ENCODE measurements at regions not wholly inside any gene's neighbourhood (a gene's known extent, or its start where the extent isn't known, plus 50 kb on each side); places are given as distances from the start of the nearest gene placed in this dataset.

DNA sequence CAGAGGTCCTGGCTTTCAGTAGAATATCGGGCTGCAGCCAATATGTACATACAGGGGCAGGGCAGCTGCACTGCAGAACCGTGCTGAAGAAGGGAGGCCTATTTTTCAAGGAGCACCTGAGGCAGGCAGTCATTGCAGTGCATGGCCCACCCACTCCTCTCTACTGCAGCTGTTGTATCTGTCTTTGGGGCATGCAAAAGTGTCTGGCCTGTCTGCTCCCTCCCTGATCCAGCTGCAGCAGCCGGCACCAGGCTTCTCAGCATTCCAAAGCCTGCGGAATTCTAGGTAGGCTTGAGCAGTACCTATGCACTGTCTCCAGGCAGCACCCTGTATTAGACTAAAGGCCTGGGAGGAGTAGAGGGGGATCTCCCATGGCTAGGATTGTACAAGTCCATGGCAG is 415.2 kb upstream of the MAGEB16 start:
- Histone ChIP-seq H3K9me3 (ENCODE audit: control insufficient read depth in 2 of 3, insufficient read depth in 1 of 3, low read length in 3 of 3) (no peaks in the 10 kb centered on the region), H3K4me3 (ENCODE audit: low read length in 3 of 3) (no peak overlapping the region), H3K36me3 (ENCODE audit: control insufficient read depth in 2 of 3, insufficient read depth in 3 of 3, low read length in 3 of 3) (no peaks in the 10 kb centered on the region), H3K27me3 (ENCODE audit: control insufficient read depth, insufficient read depth, low read length) (no peaks in the 10 kb centered on the region), H3K9ac (ENCODE audit: low read length in 3 of 3) (no peak overlapping the region), H3K4me1 (ENCODE audit: control insufficient read depth in 2 of 3, insufficient read depth in 2 of 3, low read depth in 1 of 3, low read length in 3 of 3) (no peaks in the 10 kb centered on the region), H3K27ac (ENCODE audit: low read depth in 2 of 2, low read length in 2 of 2) (no peak overlapping the region)
- TF ChIP-seq, protein P1, sequence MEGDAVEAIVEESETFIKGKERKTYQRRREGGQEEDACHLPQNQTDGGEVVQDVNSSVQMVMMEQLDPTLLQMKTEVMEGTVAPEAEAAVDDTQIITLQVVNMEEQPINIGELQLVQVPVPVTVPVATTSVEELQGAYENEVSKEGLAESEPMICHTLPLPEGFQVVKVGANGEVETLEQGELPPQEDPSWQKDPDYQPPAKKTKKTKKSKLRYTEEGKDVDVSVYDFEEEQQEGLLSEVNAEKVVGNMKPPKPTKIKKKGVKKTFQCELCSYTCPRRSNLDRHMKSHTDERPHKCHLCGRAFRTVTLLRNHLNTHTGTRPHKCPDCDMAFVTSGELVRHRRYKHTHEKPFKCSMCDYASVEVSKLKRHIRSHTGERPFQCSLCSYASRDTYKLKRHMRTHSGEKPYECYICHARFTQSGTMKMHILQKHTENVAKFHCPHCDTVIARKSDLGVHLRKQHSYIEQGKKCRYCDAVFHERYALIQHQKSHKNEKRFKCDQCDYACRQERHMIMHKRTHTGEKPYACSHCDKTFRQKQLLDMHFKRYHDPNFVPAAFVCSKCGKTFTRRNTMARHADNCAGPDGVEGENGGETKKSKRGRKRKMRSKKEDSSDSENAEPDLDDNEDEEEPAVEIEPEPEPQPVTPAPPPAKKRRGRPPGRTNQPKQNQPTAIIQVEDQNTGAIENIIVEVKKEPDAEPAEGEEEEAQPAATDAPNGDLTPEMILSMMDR (IDR thresholded peaks at IDR 0.05; ENCODE audit: borderline replicate concordance, extremely low read depth, insufficient read depth) = no peak
- DNase-seq = no peak
- no peak for FAIRE-seq
- intact Hi-C loops (cut with DNase I) = no loop called here

DNA sequence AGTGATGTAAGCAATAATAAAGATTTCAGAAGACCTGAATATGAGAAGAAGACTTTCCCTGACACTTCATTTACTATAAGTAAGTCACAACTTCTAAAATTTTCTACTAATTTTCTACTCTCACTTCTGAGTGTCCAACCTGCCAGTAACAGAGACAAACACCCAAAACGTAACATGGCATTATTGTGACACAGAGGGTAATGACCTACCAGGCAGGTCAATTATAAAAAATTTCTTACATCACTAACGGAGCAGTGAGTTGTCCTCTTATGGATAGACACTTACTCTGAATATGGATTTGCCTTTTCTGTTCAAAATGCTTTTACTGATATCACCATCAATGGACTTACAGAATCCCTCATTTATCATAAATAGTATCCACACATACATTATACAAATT is 405.9 kb upstream of the MAGEB16 start:
- FAIRE-seq (no peak), DNase-seq (no peak)
- Histone ChIP-seq H3K4me3 (ENCODE audit: low read length in 3 of 3) (no peak overlapping the region), H3K27ac (ENCODE audit: low read depth in 2 of 2, low read length in 2 of 2) (no peak overlapping the region), H3K9me3 (ENCODE audit: control insufficient read depth in 2 of 3, insufficient read depth in 1 of 3, low read length in 3 of 3) (no peaks in the 10 kb centered on the region), H3K9ac (ENCODE audit: low read length in 3 of 3) (no peak overlapping the region), H3K36me3 (ENCODE audit: control insufficient read depth in 2 of 3, insufficient read depth in 3 of 3, low read length in 3 of 3) (no peaks in the 10 kb centered on the region), H3K4me1 (ENCODE audit: control insufficient read depth in 2 of 3, insufficient read depth in 2 of 3, low read depth in 1 of 3, low read length in 3 of 3) (no peaks in the 10 kb centered on the region), H3K27me3 (ENCODE audit: control insufficient read depth, insufficient read depth, low read length) (no peaks in the 10 kb centered on the region)
- TF ChIP-seq, protein P1 (IDR thresholded peaks at IDR 0.05; ENCODE audit: borderline replicate concordance, extremely low read depth, insufficient read depth) = no peak
- intact Hi-C loops (cut with DNase I) = no loop called here

DNA sequence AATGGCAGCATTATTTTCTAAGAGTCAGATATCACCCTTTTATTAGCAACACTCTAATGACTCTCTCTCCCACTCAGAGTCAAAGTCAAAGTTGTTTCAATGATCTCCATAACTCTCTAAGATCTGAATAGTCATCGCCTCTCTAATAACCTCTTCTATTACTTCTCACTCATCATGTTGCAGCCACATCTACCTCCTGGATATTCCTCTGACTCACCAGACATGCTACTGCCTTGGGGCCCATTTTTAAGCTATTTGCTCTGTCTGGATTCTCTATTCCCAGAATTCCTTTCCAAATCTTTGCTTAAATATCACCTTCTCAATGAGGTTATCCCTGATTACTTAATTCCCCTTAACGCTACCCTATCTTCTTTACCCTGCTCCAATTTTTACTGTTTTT is 391.8 kb upstream of the MAGEB16 start:
- H3K4me1 ChIP-seq (ENCODE audit: control insufficient read depth in 2 of 3, insufficient read depth in 2 of 3, low read depth in 1 of 3, low read length in 3 of 3) = no peaks in the 10 kb centered on the region
- FAIRE-seq (no peak), DNase-seq (no peak)
- intact Hi-C loops (cut with DNase I) = no loop called here
- no peaks in the 10 kb centered on the region for H3K36me3 ChIP-seq (ENCODE audit: control insufficient read depth in 2 of 3, insufficient read depth in 3 of 3, low read length in 3 of 3)
- no peaks in the 10 kb centered on the region for H3K9me3 ChIP-seq (ENCODE audit: control insufficient read depth in 2 of 3, insufficient read depth in 1 of 3, low read length in 3 of 3)
- no peaks in the 10 kb centered on the region for H3K27me3 ChIP-seq (ENCODE audit: control insufficient read depth, insufficient read depth, low read length)
- H3K4me3 ChIP-seq (ENCODE audit: low read length in 3 of 3) = no peak overlapping the region
- TF ChIP-seq, protein P1 (IDR thresholded peaks at IDR 0.05; ENCODE audit: borderline replicate concordance, extremely low read depth, insufficient read depth) = no peak
- no peak overlapping the region for H3K9ac ChIP-seq (ENCODE audit: low read length in 3 of 3)
- no peak overlapping the region for H3K27ac ChIP-seq (ENCODE audit: low read depth in 2 of 2, low read length in 2 of 2)

DNA sequence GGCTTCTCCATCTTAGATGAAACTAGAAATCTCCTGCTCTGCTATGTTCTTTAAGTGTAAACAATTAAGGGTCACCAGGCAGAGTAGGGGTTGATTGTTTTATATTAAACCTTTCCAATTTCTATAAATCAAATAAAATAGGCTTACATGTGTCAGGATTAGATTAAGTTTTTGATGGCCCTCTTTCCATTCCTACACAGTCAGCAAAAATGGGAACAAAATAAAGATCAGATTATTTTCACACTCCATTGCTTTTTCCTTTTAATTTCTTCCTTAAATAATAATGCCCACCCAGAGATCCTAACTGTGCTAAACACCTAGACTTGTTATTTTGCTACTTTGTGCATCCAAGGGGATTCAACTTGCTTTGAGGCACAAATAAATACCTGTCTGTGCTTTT is 381.4 kb upstream of the MAGEB16 start:
- FAIRE-seq (no peak), DNase-seq (no peak)
- no peaks in the 10 kb centered on the region for H3K4me1 ChIP-seq (ENCODE audit: control insufficient read depth in 2 of 3, insufficient read depth in 2 of 3, low read depth in 1 of 3, low read length in 3 of 3)
- intact Hi-C loops (cut with DNase I) = no loop called here
- no peak overlapping the region for H3K9ac ChIP-seq (ENCODE audit: low read length in 3 of 3)
- no peaks in the 10 kb centered on the region for H3K27me3 ChIP-seq (ENCODE audit: control insufficient read depth, insufficient read depth, low read length)
- H3K9me3 ChIP-seq (ENCODE audit: control insufficient read depth in 2 of 3, insufficient read depth in 1 of 3, low read length in 3 of 3) = no peaks in the 10 kb centered on the region
- no peak overlapping the region for H3K27ac ChIP-seq (ENCODE audit: low read depth in 2 of 2, low read length in 2 of 2)
- no peaks in the 10 kb centered on the region for H3K36me3 ChIP-seq (ENCODE audit: control insufficient read depth in 2 of 3, insufficient read depth in 3 of 3, low read length in 3 of 3)
- H3K4me3 ChIP-seq (ENCODE audit: low read length in 3 of 3) = no peak overlapping the region
- TF ChIP-seq, protein P1 (IDR thresholded peaks at IDR 0.05; ENCODE audit: borderline replicate concordance, extremely low read depth, insufficient read depth) = no peak
